Left lung (tissue), 4 donors: ENCODE measurements at regions not wholly inside any gene's neighbourhood (a gene's known extent, or its start where the extent isn't known, plus 50 kb on each side); places are given as distances from the start of the nearest gene placed in this dataset.
"Not testable (repeated sequence)": the region's sequence is repeated elsewhere in the genome, so short reads cannot be mapped to it uniquely, and the experiment has no call there.

Experiments used
- ATAC-seq: fragments of 200-7000 bp; cut with Tn5 transposase; one replicate; pipeline ENCODE4 v1.9.1; 2020; ENCODE audit warnings: moderate library complexity
- DNase-seq, 4 donors: peaks; one replicate each; pipeline ENCODE4 v3.0.0-alpha.2; 2013 to 2020
- H3K27ac ChIP-seq, 2 donors: fragments of 200-600 bp; sonication (generic) in 1 of 2; one replicate each; pipeline versions ENCODE4 v1.5.0 to v1.8.0; 2020 to 2021
- H3K27me3 ChIP-seq, 2 donors: fragments of 200-600 bp; sonication (generic) in 1 of 2; one replicate each; pipeline versions ENCODE4 v1.5.0 to v1.8.0; 2020 to 2021
- H3K36me3 ChIP-seq, 2 donors: fragments of 200-600 bp; sonication (generic) in 1 of 2; one replicate each; pipeline versions ENCODE4 v1.5.0 to v1.8.0; 2020 to 2021
- H3K4me1 ChIP-seq, 2 donors: fragments of 200-600 bp; one replicate each; pipeline ENCODE4 v1.8.0; 2021
- H3K4me3 ChIP-seq, 2 donors: fragments of 200-600 bp; sonication (generic) in 1 of 2; one replicate each; pipeline versions ENCODE4 v1.5.0 to v1.8.0; 2020 to 2021; ENCODE audit warnings: mild to moderate bottlenecking in 1 of 2
- H3K9me3 ChIP-seq, 2 donors: fragments of 200-600 bp; sonication (generic) in 1 of 2; one replicate each; pipeline versions ENCODE4 v1.5.0 to v1.8.0; 2020 to 2021
- intact Hi-C, 2 donors: fragments of 100-400 bp; cut with DNase I; formaldehyde crosslinking; loops; one replicate each; pipeline versions ENCODE4 v1.11.2 to v1.14.2; 2022
- TF ChIP-seq, protein P1 (sequence below), 2 donors: fragments of 200-600 bp; sonication (generic) in 1 of 2; IDR thresholded peaks; one replicate each; pipeline versions ENCODE4 v1.5.0 to v1.8.0; 2021; ENCODE audit warnings: antibody characterized with exemption in 2 of 2
- donor health status: DM: no; HTN: yes; CAD: no.
- donor health status: DM: no; HTN: no; CAD: no.

DNA sequence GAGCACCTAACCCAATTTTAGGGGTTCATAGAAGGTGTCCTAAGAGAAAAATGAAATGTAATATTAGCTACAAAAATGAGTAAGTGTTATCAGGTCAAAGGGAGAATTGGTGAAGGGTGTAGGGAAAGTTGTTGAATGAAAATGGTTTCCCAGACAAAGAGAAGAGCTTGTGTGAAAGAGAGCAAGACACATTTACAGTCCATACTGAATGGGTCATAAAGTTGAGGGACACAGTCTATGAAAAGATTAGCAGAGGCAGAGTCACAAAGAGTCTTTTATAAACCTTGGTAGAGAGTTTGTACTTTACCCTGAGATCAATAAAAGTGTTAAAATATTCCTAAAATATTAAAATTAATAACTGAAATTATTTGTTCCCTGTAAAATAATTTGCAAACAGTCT lies 759.4 kb downstream of the DIAPH3 start:
- Histone ChIP-seq H3K36me3 (no peaks in the 10 kb centered on the region), H3K9me3 (peaks cover 0 to 18% of the 10 kb centered on the region in 2 donors), H3K27me3 (no peaks in the 10 kb centered on the region), H3K27ac (no peak overlapping the region), H3K4me3 (no peak overlapping the region), H3K4me1 (peaks cover 0 to 5% of the 10 kb centered on the region in 2 donors)
- TF ChIP-seq, protein P1, sequence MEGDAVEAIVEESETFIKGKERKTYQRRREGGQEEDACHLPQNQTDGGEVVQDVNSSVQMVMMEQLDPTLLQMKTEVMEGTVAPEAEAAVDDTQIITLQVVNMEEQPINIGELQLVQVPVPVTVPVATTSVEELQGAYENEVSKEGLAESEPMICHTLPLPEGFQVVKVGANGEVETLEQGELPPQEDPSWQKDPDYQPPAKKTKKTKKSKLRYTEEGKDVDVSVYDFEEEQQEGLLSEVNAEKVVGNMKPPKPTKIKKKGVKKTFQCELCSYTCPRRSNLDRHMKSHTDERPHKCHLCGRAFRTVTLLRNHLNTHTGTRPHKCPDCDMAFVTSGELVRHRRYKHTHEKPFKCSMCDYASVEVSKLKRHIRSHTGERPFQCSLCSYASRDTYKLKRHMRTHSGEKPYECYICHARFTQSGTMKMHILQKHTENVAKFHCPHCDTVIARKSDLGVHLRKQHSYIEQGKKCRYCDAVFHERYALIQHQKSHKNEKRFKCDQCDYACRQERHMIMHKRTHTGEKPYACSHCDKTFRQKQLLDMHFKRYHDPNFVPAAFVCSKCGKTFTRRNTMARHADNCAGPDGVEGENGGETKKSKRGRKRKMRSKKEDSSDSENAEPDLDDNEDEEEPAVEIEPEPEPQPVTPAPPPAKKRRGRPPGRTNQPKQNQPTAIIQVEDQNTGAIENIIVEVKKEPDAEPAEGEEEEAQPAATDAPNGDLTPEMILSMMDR (IDR thresholded peaks at IDR 0.05), result no peak
- DNase-seq, result no peak
- no peak for ATAC-seq
- intact Hi-C loops, result no loop called here

DNA sequence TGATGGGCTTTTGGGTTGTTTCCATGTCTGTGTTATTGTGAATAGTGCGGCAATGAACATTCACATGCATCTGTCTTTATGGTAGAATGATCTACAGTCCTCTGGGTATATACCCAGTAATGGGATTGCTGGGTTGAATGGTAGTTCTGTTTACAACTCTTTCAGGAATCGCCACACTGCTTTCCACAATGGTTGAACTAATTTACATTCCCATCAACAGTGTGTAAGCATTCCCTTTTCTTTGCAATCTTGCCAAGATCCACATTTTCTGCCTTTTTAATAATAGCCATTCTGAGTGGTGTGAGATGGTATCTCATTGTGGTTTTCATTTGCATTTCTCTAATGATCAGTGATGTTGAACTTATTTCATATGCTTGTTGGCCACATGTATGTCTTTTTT lies 756.5 kb downstream of the DIAPH3 start:
- H3K36me3 ChIP-seq, H3K4me1 ChIP-seq, ATAC-seq, H3K27ac ChIP-seq, H3K27me3 ChIP-seq, H3K4me3 ChIP-seq, DNase-seq, intact Hi-C loops: not testable (repeated sequence)
- H3K9me3 ChIP-seq, result peaks cover 0 to 18% of the 10 kb centered on the region in 2 donors

DNA sequence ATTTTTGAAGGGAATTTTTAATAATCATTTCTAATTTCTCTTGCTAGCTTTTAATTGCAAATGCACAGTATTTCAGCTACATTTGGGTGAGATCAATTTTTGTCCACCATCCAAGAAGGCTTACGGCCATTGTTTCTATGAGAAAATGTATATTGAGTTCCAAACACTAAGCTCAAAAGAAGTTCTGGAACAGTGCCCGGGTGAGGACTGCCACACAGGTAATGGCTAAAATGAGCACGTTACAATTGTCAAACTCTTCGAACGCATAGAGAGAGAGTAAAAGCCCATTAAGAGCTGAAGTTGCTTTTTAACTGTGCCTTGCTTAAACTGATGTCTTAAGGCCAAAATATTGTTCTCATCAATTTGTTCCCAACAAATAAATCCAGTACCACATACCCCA lies 755.0 kb downstream of the DIAPH3 start:
- Histone ChIP-seq H3K4me1 (peaks cover 0 to 8% of the 10 kb centered on the region in 2 donors), H3K36me3 (no peaks in the 10 kb centered on the region), H3K27ac (no peak overlapping the region), H3K9me3 (peaks cover 0 to 18% of the 10 kb centered on the region in 2 donors), H3K27me3 (no peaks in the 10 kb centered on the region), H3K4me3 (no peak overlapping the region)
- ATAC-seq (no peak), DNase-seq (no peak)
- intact Hi-C loops, result no loop called here
- TF ChIP-seq, protein P1 (IDR thresholded peaks at IDR 0.05), result no peak

DNA sequence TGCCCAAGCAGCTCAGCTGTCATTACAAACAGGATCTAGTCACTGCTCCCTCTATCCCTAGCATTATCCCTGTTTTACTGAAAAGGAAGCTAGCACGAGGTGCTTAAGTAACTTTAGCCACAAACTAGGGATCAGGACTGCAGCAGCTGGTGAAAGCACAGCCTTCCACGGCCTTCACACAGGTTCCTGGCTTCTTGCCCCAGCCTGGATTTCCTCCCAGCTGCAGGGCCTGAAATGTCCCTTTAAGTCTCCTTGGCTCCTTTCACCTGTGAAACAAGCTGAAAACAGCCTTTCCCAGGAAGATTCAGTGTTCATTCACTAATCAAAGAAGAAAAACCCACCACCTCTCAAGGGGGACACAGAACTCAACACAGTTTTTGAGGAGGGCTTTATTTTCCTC lies 754.5 kb downstream of the DIAPH3 start:
- no peak overlapping the region for H3K27ac ChIP-seq
- ATAC-seq (peak; percentile 43), DNase-seq (peak in 2 of 4 donors; percentile 24 to 29)
- H3K9me3 ChIP-seq, result peaks cover 0 to 18% of the 10 kb centered on the region in 2 donors
- H3K36me3 ChIP-seq, result no peaks in the 10 kb centered on the region
- peaks cover 0 to 8% of the 10 kb centered on the region in 2 donors for H3K4me1 ChIP-seq
- intact Hi-C loops, result no loop called here
- no peak overlapping the region for H3K4me3 ChIP-seq
- no peaks in the 10 kb centered on the region for H3K27me3 ChIP-seq
- TF ChIP-seq, protein P1 (IDR thresholded peaks at IDR 0.05), result no peak

DNA sequence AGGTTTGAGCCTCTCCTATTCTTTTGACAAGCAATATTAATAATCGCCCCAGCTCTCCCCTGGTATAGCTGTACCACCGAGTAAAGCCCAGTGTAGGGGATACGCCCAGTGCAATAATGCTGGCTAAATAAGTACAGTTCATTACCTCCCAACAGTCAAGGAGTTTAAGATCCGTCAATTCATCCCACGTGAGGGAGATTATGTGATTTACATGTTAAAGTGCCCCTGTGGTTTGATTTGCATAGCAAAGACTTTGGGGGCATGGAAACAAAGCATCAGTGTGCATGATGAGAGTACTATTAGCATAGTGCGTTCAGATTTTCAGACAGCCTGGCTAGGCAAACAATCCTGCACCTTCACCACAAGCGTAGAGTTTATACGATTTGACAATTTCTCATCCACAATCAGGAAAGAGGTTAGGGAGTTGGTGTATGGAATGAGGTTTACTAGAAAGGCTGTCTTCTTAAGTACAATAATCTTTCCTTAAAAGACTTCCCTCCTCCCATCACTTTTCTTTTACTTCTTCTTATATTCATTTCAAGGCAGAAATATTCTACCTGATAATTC lies 754.0 kb downstream of the DIAPH3 start:
- Histone ChIP-seq H3K4me1 (peaks cover 0 to 8% of the 10 kb centered on the region in 2 donors), H3K36me3 (no peaks in the 10 kb centered on the region), H3K4me3 (no peak overlapping the region), H3K27ac (no peak overlapping the region), H3K27me3 (no peaks in the 10 kb centered on the region), H3K9me3 (peaks cover 0 to 18% of the 10 kb centered on the region in 2 donors)
- ATAC-seq (no peak), DNase-seq (no peak)
- intact Hi-C loops, result no loop called here
- TF ChIP-seq, protein P1 (IDR thresholded peaks at IDR 0.05), result no peak

DNA sequence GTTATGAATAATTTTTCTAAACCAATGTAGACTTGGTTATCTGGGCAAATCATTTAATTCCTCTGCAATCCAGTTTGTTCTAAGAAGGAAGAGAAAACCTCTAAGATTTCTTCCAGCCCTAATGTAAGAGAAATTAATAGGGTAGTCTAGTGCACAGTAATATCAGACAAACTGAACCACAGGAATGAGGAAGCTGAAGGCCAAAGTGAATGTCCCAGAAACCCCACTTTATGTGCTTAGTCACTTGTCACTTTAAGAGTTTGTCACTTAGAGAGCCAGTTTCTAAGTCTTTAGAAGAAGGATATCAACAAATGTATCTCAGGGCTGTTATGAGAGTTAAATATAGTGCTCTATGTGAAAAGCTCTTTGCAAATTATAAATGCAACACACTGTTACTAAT lies 750.6 kb downstream of the DIAPH3 start:
- TF ChIP-seq, protein P1 (IDR thresholded peaks at IDR 0.05), result no peak
- peak; percentile 87 for ATAC-seq

More for the DNA sequence above, 750.6 kb downstream of the DIAPH3 start:
- Histone ChIP-seq H3K4me3 (no peak overlapping the region), H3K9me3 (no peaks in the 10 kb centered on the region), H3K27ac (no peak overlapping the region), H3K27me3 (no peaks in the 10 kb centered on the region), H3K36me3 (no peaks in the 10 kb centered on the region), H3K4me1 (peaks cover 0 to 8% of the 10 kb centered on the region in 2 donors)
- intact Hi-C loops, result no loop called here
- DNase-seq, result no peak
